IPS-15b (cell line): ENCODE measurements at regions not wholly inside any gene's neighbourhood (a gene's known extent, or its start where the extent isn't known, plus 50 kb on each side); places are given as distances from the start of the nearest gene placed in this dataset.

ENCODE experiments used
- H3K27me3 ChIP-seq: one replicate; pipeline ENCODE4 v1.6.1; 2013; ENCODE audit warnings: low read length; ENCODE audit not compliant: control insufficient read depth, insufficient read depth
- H3K36me3 ChIP-seq: one replicate; pipeline ENCODE4 v1.6.1; 2013; ENCODE audit warnings: low read length; ENCODE audit not compliant: control insufficient read depth, insufficient read depth
- H3K4me1 ChIP-seq: one replicate; pipeline ENCODE4 v1.6.1; 2013; ENCODE audit warnings: mild to moderate bottlenecking, low read length; ENCODE audit not compliant: control insufficient read depth, insufficient read depth
- H3K4me3 ChIP-seq: one replicate; pipeline ENCODE4 v1.5.1; 2013; ENCODE audit warnings: low read depth, low read length
- H3K9ac ChIP-seq: one replicate; pipeline ENCODE4 v1.6.1; 2013; ENCODE audit warnings: low read depth, mild to moderate bottlenecking, low read length
- H3K9me3 ChIP-seq: one replicate; pipeline ENCODE4 v1.6.1; 2013; ENCODE audit warnings: mild to moderate bottlenecking, low read length; ENCODE audit not compliant: control insufficient read depth, insufficient read depth

- Histone ChIP-seq H3K9me3 (no peaks in the 10 kb centered on the region), H3K4me1 (peaks cover 5% of the 10 kb centered on the region), H3K9ac (no peak overlapping the region), H3K4me3 (no peak overlapping the region), H3K36me3 (no peaks in the 10 kb centered on the region), H3K27me3 (no peaks in the 10 kb centered on the region)
These were observed 107.8 kb upstream of the NAMPT start for GRCh38 chr7:106392590-106392989.

DNA sequence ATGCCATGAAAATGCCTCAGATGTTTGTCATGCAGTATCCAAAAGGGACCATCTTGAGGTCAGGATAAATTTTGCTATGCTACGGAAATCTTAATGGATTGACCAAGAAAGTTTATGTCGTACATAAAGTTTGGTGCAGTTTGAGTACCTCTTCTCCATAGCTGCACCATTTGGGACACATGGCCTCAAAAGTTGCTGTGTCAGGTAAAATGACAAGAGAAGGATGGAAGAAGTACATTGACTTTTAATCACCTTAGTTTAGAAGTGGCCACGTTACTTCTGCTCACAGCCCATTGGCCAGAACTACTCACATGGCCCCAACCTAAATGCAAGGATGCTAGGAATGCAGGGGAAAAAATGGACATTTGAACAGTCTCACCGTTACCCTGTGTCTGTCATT, 107.4 kb upstream of the NAMPT start:
- Histone ChIP-seq H3K4me3 (no peak overlapping the region), H3K36me3 (no peaks in the 10 kb centered on the region), H3K4me1 (peaks cover 5% of the 10 kb centered on the region), H3K27me3 (no peaks in the 10 kb centered on the region), H3K9ac (no peak overlapping the region), H3K9me3 (no peaks in the 10 kb centered on the region)

GRCh38 chr7:106386958-106387357, 102.2 kb upstream of the NAMPT start:
- Histone ChIP-seq H3K36me3 (no peaks in the 10 kb centered on the region), H3K4me1 (no peaks in the 10 kb centered on the region), H3K4me3 (no peak overlapping the region), H3K27me3 (no peaks in the 10 kb centered on the region), H3K9ac (no peak overlapping the region), H3K9me3 (no peaks in the 10 kb centered on the region)

DNA sequence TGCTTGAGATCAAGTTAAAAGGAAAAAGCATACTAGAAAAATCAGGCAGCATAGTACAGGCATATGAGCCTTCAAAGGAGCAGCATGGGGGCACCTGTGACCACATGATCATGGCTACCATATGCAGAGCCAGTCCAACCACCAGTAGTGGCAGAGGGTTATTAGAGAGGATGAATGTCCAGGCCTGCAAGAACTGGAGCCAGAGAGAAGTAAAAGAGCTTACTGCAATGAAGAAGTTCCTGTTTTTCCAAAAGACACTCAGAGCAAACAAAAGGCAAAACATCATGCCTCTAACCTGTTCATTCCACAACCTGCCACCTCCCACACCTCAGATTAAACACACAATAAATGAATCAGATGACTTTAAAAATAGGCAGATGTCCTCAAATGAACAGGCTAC, 99.6 kb upstream of the NAMPT start:
- Histone ChIP-seq H3K4me3 (no peak overlapping the region), H3K9me3 (no peaks in the 10 kb centered on the region), H3K9ac (no peak overlapping the region), H3K36me3 (no peaks in the 10 kb centered on the region), H3K27me3 (no peaks in the 10 kb centered on the region), H3K4me1 (no peaks in the 10 kb centered on the region)

GRCh38 chr7:106382929-106383328, 98.1 kb upstream of the NAMPT start:
- no peaks in the 10 kb centered on the region for H3K4me1 ChIP-seq
- no peaks in the 10 kb centered on the region for H3K9me3 ChIP-seq
- H3K9ac ChIP-seq: no peak overlapping the region
- no peaks in the 10 kb centered on the region for H3K27me3 ChIP-seq
- no peak overlapping the region for H3K4me3 ChIP-seq
- H3K36me3 ChIP-seq: no peaks in the 10 kb centered on the region

DNA sequence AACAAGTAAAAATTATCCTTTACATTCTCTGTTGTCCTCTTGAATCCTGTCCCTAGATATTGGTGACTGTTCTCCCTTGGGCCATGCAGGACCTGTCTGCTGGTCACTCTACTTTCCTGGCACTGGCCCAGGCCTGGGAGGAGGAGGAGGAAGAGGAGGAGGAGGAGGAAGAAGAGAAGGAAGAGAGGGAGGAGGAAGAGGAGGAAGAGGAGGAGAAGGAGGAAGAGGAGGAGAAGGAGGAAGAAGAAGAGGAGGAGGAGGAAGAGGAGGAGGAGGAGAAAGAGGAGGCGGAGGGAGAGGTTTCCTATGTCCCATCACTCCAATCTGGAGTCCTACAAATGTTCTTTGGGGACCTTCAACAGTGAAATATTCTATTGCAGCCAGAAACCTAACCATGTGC, 97.3 kb upstream of the NAMPT start:
- no peak overlapping the region for H3K4me3 ChIP-seq
- no peaks in the 10 kb centered on the region for H3K36me3 ChIP-seq
- H3K9ac ChIP-seq: no peak overlapping the region
- no peaks in the 10 kb centered on the region for H3K4me1 ChIP-seq
- H3K27me3 ChIP-seq: no peaks in the 10 kb centered on the region
- H3K9me3 ChIP-seq: no peaks in the 10 kb centered on the region

- Histone ChIP-seq H3K9ac (no peak overlapping the region), H3K27me3 (no peaks in the 10 kb centered on the region), H3K4me3 (no peak overlapping the region), H3K4me1 (no peaks in the 10 kb centered on the region), H3K9me3 (no peaks in the 10 kb centered on the region), H3K36me3 (no peaks in the 10 kb centered on the region)
These were observed 96.5 kb upstream of the NAMPT start for GRCh38 chr7:106381252-106381651.

- H3K4me1 ChIP-seq: no peaks in the 10 kb centered on the region
- H3K4me3 ChIP-seq: no peak overlapping the region
These were observed 93.1 kb upstream of the NAMPT start for GRCh38 chr7:106377847-106378361.

GRCh38 chr7:106376026-106376799, 91.4 kb upstream of the NAMPT start:
- no peak overlapping the region for H3K9ac ChIP-seq
- H3K4me1 ChIP-seq: no peaks in the 10 kb centered on the region
- H3K27me3 ChIP-seq: no peaks in the 10 kb centered on the region
- no peaks in the 10 kb centered on the region for H3K9me3 ChIP-seq
- no peak overlapping the region for H3K4me3 ChIP-seq
- H3K36me3 ChIP-seq: no peaks in the 10 kb centered on the region

More at GRCh38 chr7:106377847-106378361, 93.1 kb upstream of the NAMPT start:
- Histone ChIP-seq H3K9ac (no peak overlapping the region), H3K9me3 (no peaks in the 10 kb centered on the region), H3K27me3 (no peaks in the 10 kb centered on the region), H3K36me3 (no peaks in the 10 kb centered on the region)

DNA sequence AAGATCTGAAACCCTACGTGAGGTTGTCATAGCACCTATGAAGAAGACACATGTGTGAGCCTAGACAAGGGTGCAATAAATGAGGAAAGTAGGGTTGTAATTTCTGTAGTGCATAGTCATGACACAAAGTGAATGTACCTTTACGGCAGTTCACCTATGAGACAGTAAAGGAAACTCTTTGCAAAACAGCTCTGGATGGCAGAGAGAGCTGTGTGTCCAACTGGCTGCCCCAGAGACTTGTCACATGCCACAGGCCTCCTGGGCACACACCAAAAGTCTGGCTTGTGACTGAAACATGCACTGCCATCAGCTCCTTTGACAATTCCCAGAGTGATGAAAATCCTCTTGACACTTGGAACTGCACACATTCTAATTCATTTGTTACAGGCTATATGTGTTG, 90.7 kb upstream of the NAMPT start:
- Histone ChIP-seq H3K36me3 (no peaks in the 10 kb centered on the region), H3K9me3 (no peaks in the 10 kb centered on the region), H3K4me3 (no peak overlapping the region), H3K4me1 (no peaks in the 10 kb centered on the region), H3K9ac (no peak overlapping the region), H3K27me3 (no peaks in the 10 kb centered on the region)

DNA sequence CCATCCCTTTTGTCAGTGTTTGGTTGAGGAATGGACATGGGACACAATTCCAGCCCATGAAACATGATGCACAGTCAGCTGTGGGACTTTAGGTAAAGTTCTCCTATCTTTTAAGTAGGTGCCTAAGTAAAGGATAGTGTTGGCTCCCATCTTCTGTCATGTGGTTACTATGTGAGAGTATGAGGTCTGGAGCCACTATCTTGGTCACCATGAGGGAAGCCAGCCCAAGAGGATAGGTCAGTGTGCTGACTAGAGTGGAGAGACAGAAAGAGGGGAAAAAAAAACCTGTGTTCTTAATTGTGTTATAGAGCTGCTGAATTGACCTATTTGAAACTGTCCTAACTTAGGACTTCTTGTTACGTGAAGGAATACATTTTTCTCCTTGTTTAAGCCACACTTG, 89.7 kb upstream of the NAMPT start:
- H3K27me3 ChIP-seq: no peaks in the 10 kb centered on the region
- H3K36me3 ChIP-seq: no peaks in the 10 kb centered on the region
- H3K9ac ChIP-seq: no peak overlapping the region
- no peak overlapping the region for H3K4me3 ChIP-seq
- H3K9me3 ChIP-seq: no peaks in the 10 kb centered on the region
- H3K4me1 ChIP-seq: no peaks in the 10 kb centered on the region

GRCh38 chr7:106372595-106373318, 88.0 kb upstream of the NAMPT start:
- H3K4me1 ChIP-seq: no peaks in the 10 kb centered on the region
- no peaks in the 10 kb centered on the region for H3K36me3 ChIP-seq
- H3K4me3 ChIP-seq: no peak overlapping the region
- no peaks in the 10 kb centered on the region for H3K9me3 ChIP-seq
- H3K27me3 ChIP-seq: no peaks in the 10 kb centered on the region
- H3K9ac ChIP-seq: no peak overlapping the region
